GM19351 (cell line): ENCODE measurements at regions not wholly inside any gene's neighbourhood (a gene's known extent, or its start where the extent isn't known, plus 50 kb on each side); places are given as distances from the start of the nearest gene placed in this dataset.

Experiments used
- ATAC-seq: cut with Tn5 transposase; IDR thresholded peaks from one replicate; pipeline ENCODE4 v1.9.1; 2021; ENCODE audit warnings: mild to moderate bottlenecking, moderate library complexity; ENCODE audit not compliant: unreplicated experiment

- ATAC-seq, result no peak
Observed at GRCh38 chr12:77578466-77579220, 252.1 kb upstream of the NAV3 start.

- ATAC-seq, result no peak
Observed at GRCh38 chr12:77577791-77578190, 252.9 kb upstream of the NAV3 start.

- ATAC-seq, result no peak
Observed at GRCh38 chr12:77575376-77575919, 255.2 kb upstream of the NAV3 start.

- no peak for ATAC-seq
Observed at GRCh38 chr12:77572371-77572770, 258.3 kb upstream of the NAV3 start.

GRCh38 chr12:77571768-77572167 lies 258.9 kb upstream of the NAV3 start:
- ATAC-seq, result no peak

GRCh38 chr12:77571127-77571526 lies 259.6 kb upstream of the NAV3 start:
- ATAC-seq, result no peak

GRCh38 chr12:77569876-77570275 lies 260.8 kb upstream of the NAV3 start:
- no peak for ATAC-seq

GRCh38 chr12:77560714-77561113 lies 270.0 kb upstream of the NAV3 start:
- ATAC-seq, result no peak

- ATAC-seq, result no peak
Observed at GRCh38 chr12:77559400-77560074, 271.2 kb upstream of the NAV3 start.

- no peak for ATAC-seq
Observed at GRCh38 chr12:77555074-77555473, 275.6 kb upstream of the NAV3 start.

GRCh38 chr12:77553976-77554619 lies 276.6 kb upstream of the NAV3 start:
- ATAC-seq, result peak; percentile 99

- ATAC-seq, result no peak
Observed at GRCh38 chr12:77549383-77550128, 281.1 kb upstream of the NAV3 start.

GRCh38 chr12:77548797-77549196 lies 281.9 kb upstream of the NAV3 start:
- no peak for ATAC-seq

GRCh38 chr12:77540097-77540496 lies 290.6 kb upstream of the NAV3 start:
- no peak for ATAC-seq

GRCh38 chr12:77537663-77538062 lies 293.0 kb upstream of the NAV3 start:
- no peak for ATAC-seq

- no peak for ATAC-seq
Observed at GRCh38 chr12:77535734-77536133, 295.0 kb upstream of the NAV3 start.

GRCh38 chr12:77531912-77532311 lies 298.8 kb upstream of the NAV3 start:
- ATAC-seq, result no peak

GRCh38 chr12:77522247-77522646 lies 308.4 kb upstream of the NAV3 start:
- no peak for ATAC-seq

- ATAC-seq, result no peak
Observed at GRCh38 chr12:77521508-77522115, 309.1 kb upstream of the NAV3 start.

GRCh38 chr12:77514511-77514910 lies 316.2 kb upstream of the NAV3 start:
- no peak for ATAC-seq

- ATAC-seq, result no peak
Observed at GRCh38 chr12:77510985-77511384, 319.7 kb upstream of the NAV3 start.
